GM19463 (cell line): ENCODE measurements at regions not wholly inside any gene's neighbourhood (a gene's known extent, or its start where the extent isn't known, plus 50 kb on each side); places are given as distances from the start of the nearest gene placed in this dataset.

ENCODE experiments used
- ATAC-seq: cut with Tn5 transposase; IDR thresholded peaks from one replicate; pipeline ENCODE4 v1.9.1; 2021; ENCODE audit warnings: mild to moderate bottlenecking, moderate library complexity; ENCODE audit not compliant: unreplicated experiment

GRCh38 chr9:96183751-96184150 lies 118.2 kb downstream of the HSD17B3 start:
- ATAC-seq, result no peak

- ATAC-seq, result no peak
Observed at GRCh38 chr9:96178153-96178552, 123.8 kb downstream of the HSD17B3 start.

GRCh38 chr9:96177719-96178028 lies 124.3 kb downstream of the HSD17B3 start:
- no peak for ATAC-seq

GRCh38 chr9:96177005-96177718 lies 124.8 kb downstream of the HSD17B3 start:
- no peak for ATAC-seq

- ATAC-seq, result no peak
Observed at GRCh38 chr9:96175796-96176195, 126.2 kb downstream of the HSD17B3 start.

- ATAC-seq, result no peak
Observed at GRCh38 chr9:96175001-96175400, 127.0 kb downstream of the HSD17B3 start.

- no peak for ATAC-seq
Observed at GRCh38 chr9:96174371-96174770, 127.6 kb downstream of the HSD17B3 start.

GRCh38 chr9:96173640-96174039 lies 128.3 kb downstream of the HSD17B3 start:
- ATAC-seq, result no peak

- ATAC-seq, result no peak
Observed at GRCh38 chr9:96172797-96173196, 129.2 kb downstream of the HSD17B3 start.

- no peak for ATAC-seq
Observed at GRCh38 chr9:96171728-96172127, 130.2 kb downstream of the HSD17B3 start.

- ATAC-seq, result no peak
Observed at GRCh38 chr9:96169901-96170300, 132.1 kb downstream of the HSD17B3 start.

- no peak for ATAC-seq
Observed at GRCh38 chr9:96169484-96169883, 132.5 kb downstream of the HSD17B3 start.

GRCh38 chr9:96168882-96169281 lies 133.1 kb downstream of the HSD17B3 start:
- ATAC-seq, result no peak

GRCh38 chr9:96167011-96167410 lies 135.0 kb downstream of the HSD17B3 start:
- ATAC-seq, result no peak

GRCh38 chr9:96164268-96164683 lies 137.7 kb downstream of the HSD17B3 start:
- ATAC-seq, result no peak

- ATAC-seq, result no peak
Observed at GRCh38 chr9:96163712-96164111, 138.3 kb downstream of the HSD17B3 start.

- no peak for ATAC-seq
Observed at GRCh38 chr9:96163161-96163560, 138.8 kb downstream of the HSD17B3 start.

GRCh38 chr9:96161819-96162218 lies 140.2 kb downstream of the HSD17B3 start:
- no peak for ATAC-seq

GRCh38 chr9:96160866-96161265 lies 141.1 kb downstream of the HSD17B3 start:
- ATAC-seq, result no peak

GRCh38 chr9:96160168-96160567 lies 141.8 kb downstream of the HSD17B3 start:
- no peak for ATAC-seq

GRCh38 chr9:96159596-96159995 lies 142.4 kb downstream of the HSD17B3 start:
- no peak for ATAC-seq

- ATAC-seq, result no peak
Observed at GRCh38 chr9:96158909-96159575, 142.9 kb downstream of the HSD17B3 start.

- ATAC-seq, result no peak
Observed at GRCh38 chr9:96158147-96158546, 143.8 kb downstream of the HSD17B3 start.
